Heart right ventricle (tissue), 16 donors: ENCODE measurements at regions not wholly inside any gene's neighbourhood (a gene's known extent, or its start where the extent isn't known, plus 50 kb on each side); places are given as distances from the start of the nearest gene placed in this dataset.
"Not testable (repeated sequence)": the region's sequence is repeated elsewhere in the genome, so short reads cannot be mapped to it uniquely, and the experiment has no call there.

ENCODE experiments used
- ATAC-seq, 8 donors: fragments of 200-7000 bp; cut with Tn5 transposase; one replicate each; pipeline ENCODE4 v1.9.1; 2020; ENCODE audit warnings: mild to moderate bottlenecking in 8 of 8, moderate library complexity in 8 of 8, moderate number of reproducible peaks in 1 of 8
- DNase-seq, 2 donors: peaks; one replicate each; pipeline ENCODE4 v3.0.0-alpha.2; 2020
- H3K27ac ChIP-seq, 10 donors: fragments of 200-600 bp; sonication (generic) in 2 of 10; one replicate each; pipeline versions ENCODE4 v1.5.0 to v1.8.0; 2020 to 2022; ENCODE audit warnings: mild to moderate bottlenecking in 3 of 10
- H3K27me3 ChIP-seq, 7 donors: fragments of 200-600 bp; one replicate each; pipeline ENCODE4 v1.8.0; 2021 to 2022; ENCODE audit warnings: mild to moderate bottlenecking in 2 of 7
- H3K36me3 ChIP-seq, 9 donors: fragments of 200-600 bp; sonication (generic) in 1 of 9; one replicate each; pipeline versions ENCODE4 v1.5.0 to v1.8.0; 2020 to 2022; ENCODE audit warnings: mild to moderate bottlenecking in 2 of 9
- H3K4me1 ChIP-seq, 9 donors: fragments of 200-600 bp; sonication (generic) in 1 of 9; one replicate each; pipeline versions ENCODE4 v1.5.0 to v1.8.0; 2020 to 2022; ENCODE audit warnings: mild to moderate bottlenecking in 4 of 9
- H3K4me3 ChIP-seq, 10 donors: fragments of 200-600 bp; sonication (generic) in 2 of 10; one replicate each; pipeline versions ENCODE4 v1.5.0 to v1.8.0; 2020 to 2022; ENCODE audit warnings: mild to moderate bottlenecking in 7 of 10, moderate library complexity in 2 of 10
- H3K9me3 ChIP-seq, 11 donors: fragments of 200-600 bp in 10 of 11; sonication (generic) in 2 of 11; one replicate each; pipeline versions ENCODE4 v1.5.0 to v1.8.0; 2013 to 2022; ENCODE audit warnings: mild to moderate bottlenecking in 2 of 11, control low read depth in 1 of 11, moderate library complexity in 1 of 11
- CTCF ChIP-seq, 9 donors: fragments of 200-600 bp; sonication (generic) in 2 of 9; IDR thresholded peaks; one replicate each; pipeline versions ENCODE4 v1.5.0 to v1.8.0; 2021 to 2022; ENCODE audit warnings: antibody characterized with exemption in 9 of 9, mild to moderate bottlenecking in 5 of 9, moderate library complexity in 1 of 9
- WGBS, 2 donors: extraction: QIAGEN DNeasy Blood & Tissue Kit; methylation state at CpG; one replicate each; pipeline ENCODE4 v1.1.7; 2013; ENCODE audit warnings: inconsistent platforms in 1 of 2; 5-methylcytosine and 5-hydroxymethylcytosine counted together
- intact Hi-C, 10 donors: fragments of 100-400 bp; cut with DNase I; formaldehyde crosslinking; loops; one replicate each; pipeline versions ENCODE4 v1.11.1 to v1.14.2; 2022
- donor health status: Arrhythmogenic right ventricular cardiomyopathy.
- donor health status: ischemic (EF 13 %, LVEDD 7.1; RV severe dilation, severe dysfunction).
- donor health status: healthy with polysubstance abuse.
- donor health status: DM: no; HTN: yes; CAD: no.
- donor health status: DM: no; HTN: no; CAD: no.
- donor health status: ischemic (EF 25% LVEDD 6.9; RV normal size, moderate dysfunction).
- donor health status: ischemic (EF 25% LVEDD 5.7; RV mildly dilated, moderate dysfunction).
- donor health status: healthy.
- donor health status: DM: yes; HTN: yes; CAD: no.
- donor health status: Ischemic cardiomyopathy.
- donor health status: ischemic (EF 35%, LVEDD 5.7; RV mildly dilated, moderate dysfunction).
- donor health status: nonischemic (EF 11% LVEDD 7.7; RV severe dilation, severe dysfunction).
- donor health status: DM: yes; HTN: yes; CAD: no.
- donor health status: PGD.
- donor health status: ischemic (EF 29% LVEDD 5.4; RV normal size, mild dysfunction).
- donor health status: nonischemic (EF 23%, LVEDD 6.1; RV moderate dilation, normal function).

GRCh38 chrX:78822157-78822690 lies 74.7 kb downstream of the LPAR4 start:
- intact Hi-C loops: no loop called here
- ATAC-seq: peak in 1 of 8 donors; percentile 42
- no peak for TF ChIP-seq CTCF (IDR thresholded peaks at IDR 0.05)

GRCh38 chrX:78831523-78831922 lies 84.0 kb downstream of the LPAR4 start:
- DNase-seq (no peak), ATAC-seq (no peak)
- no peaks in the 10 kb centered on the region for H3K9me3 ChIP-seq
- 79 to 83% methylated on average over 3 of the region's 3 CpGs for WGBS, 2 donors
- H3K27me3 ChIP-seq: no peaks in the 10 kb centered on the region
- intact Hi-C loops: no loop called here
- H3K36me3 ChIP-seq: no peaks in the 10 kb centered on the region
- no peak for TF ChIP-seq CTCF (IDR thresholded peaks at IDR 0.05)
- H3K27ac ChIP-seq: no peak overlapping the region
- no peak overlapping the region for H3K4me3 ChIP-seq
- H3K4me1 ChIP-seq: no peaks in the 10 kb centered on the region

More at GRCh38 chrX:78822157-78822690, 74.7 kb downstream of the LPAR4 start:
- no peak for DNase-seq
- no peaks in the 10 kb centered on the region for H3K4me1 ChIP-seq
- 64 to 67% methylated on average over 1 of the region's 1 CpG for WGBS, 2 donors
- H3K9me3 ChIP-seq: peaks cover 0 to 8% (median 0%) of the 10 kb centered on the region in 11 donors
- no peak overlapping the region for H3K4me3 ChIP-seq
- no peak overlapping the region for H3K27ac ChIP-seq
- H3K27me3 ChIP-seq: no peaks in the 10 kb centered on the region
- no peaks in the 10 kb centered on the region for H3K36me3 ChIP-seq

DNA sequence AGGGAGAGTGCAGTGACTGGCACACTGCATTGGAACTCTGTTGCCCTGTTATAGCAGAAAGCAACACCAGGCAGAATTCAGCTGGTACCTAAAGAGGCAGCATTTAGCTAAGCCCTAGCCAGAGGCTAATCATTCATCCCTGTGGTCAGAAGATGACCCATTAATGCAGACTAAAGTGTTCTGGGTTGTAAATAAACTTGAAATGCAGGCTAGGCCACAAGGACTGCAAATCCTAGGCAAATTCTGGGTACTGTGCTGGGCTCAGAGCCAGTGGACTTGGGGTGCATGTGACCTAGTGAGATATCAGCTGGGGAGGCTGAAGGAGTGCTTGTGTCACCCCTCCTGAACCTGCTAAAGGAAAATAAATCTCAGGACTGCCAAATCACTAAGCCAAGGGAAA lies 91.2 kb downstream of the LPAR4 start:
- intact Hi-C loops: no loop called here
- H3K27me3 ChIP-seq: no peaks in the 10 kb centered on the region
- no peak overlapping the region for H3K27ac ChIP-seq
- DNase-seq (no peak), ATAC-seq (no peak)
- no peak overlapping the region for H3K4me3 ChIP-seq
- H3K4me1 ChIP-seq: no peaks in the 10 kb centered on the region
- no peaks in the 10 kb centered on the region for H3K36me3 ChIP-seq
- TF ChIP-seq CTCF (IDR thresholded peaks at IDR 0.05): no peak
- no peaks in the 10 kb centered on the region for H3K9me3 ChIP-seq

- no peaks in the 10 kb centered on the region for H3K9me3 ChIP-seq
- no peak for TF ChIP-seq CTCF (IDR thresholded peaks at IDR 0.05)
- no peak overlapping the region for H3K27ac ChIP-seq
- WGBS, 2 donors: 82 to 83% methylated on average over 2 of the region's 2 CpGs
- DNase-seq (no peak), ATAC-seq (no peak)
- no peaks in the 10 kb centered on the region for H3K4me1 ChIP-seq
- no peaks in the 10 kb centered on the region for H3K27me3 ChIP-seq
- intact Hi-C loops: no loop called here
- no peaks in the 10 kb centered on the region for H3K36me3 ChIP-seq
- no peak overlapping the region for H3K4me3 ChIP-seq
Measured at GRCh38 chrX:78839711-78840110, 92.2 kb downstream of the LPAR4 start.

DNA sequence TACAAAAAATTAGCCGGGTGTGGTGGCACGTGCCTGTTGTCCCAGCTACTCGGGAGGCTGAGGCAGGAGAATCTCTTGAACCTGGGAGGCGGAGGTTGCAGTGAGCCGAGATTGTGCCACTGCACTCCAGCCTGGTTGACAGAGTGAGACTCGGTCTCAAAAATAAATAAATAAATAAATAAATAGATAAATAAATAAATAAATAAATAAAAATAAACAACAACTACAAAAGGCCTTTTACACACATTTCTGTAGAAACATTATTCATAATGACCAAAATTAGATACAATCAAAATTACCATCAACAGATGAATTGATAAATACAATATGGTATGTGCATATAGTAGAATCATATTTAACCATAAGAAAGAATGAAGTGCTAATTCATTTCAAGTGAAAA lies 96.7 kb downstream of the LPAR4 start:
- ATAC-seq, H3K27me3 ChIP-seq, H3K36me3 ChIP-seq, H3K4me3 ChIP-seq, intact Hi-C loops, DNase-seq, H3K9me3 ChIP-seq, H3K27ac ChIP-seq, H3K4me1 ChIP-seq: not testable (repeated sequence)
- WGBS, 2 donors: 92 to 96% methylated on average over 6 of the region's 6 CpGs

DNA sequence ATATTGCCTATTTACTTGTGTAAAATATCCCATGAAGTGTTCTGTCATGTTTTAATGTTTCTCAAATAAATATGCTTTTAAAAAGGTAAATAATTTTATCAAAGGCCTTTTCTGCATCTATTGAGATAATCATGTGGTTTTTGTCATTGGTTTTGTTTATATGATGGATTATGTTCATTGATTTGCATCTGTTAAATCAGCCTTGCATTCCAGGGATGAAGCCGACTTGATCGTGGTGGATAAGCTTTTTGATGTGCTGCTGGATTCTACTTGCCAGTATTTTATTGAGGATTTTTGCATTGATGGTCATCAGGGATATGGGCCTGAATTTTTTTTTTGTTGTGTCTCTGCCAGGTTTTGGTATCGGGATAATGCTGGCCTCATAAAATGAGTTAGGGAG lies 63.9 kb upstream of the P2RY10 start:
- H3K27ac ChIP-seq, intact Hi-C loops, H3K4me1 ChIP-seq, H3K36me3 ChIP-seq, H3K4me3 ChIP-seq, DNase-seq, ATAC-seq, H3K27me3 ChIP-seq: not testable (repeated sequence)
- WGBS, 2 donors: 73 to 86% methylated on average over 3 of the region's 3 CpGs
- H3K9me3 ChIP-seq: peaks cover 0 to 34% (median 0%) of the 10 kb centered on the region in 11 donors
